Urinary bladder (tissue), 3 donors: ENCODE measurements at regions not wholly inside any gene's neighbourhood (a gene's known extent, or its start where the extent isn't known, plus 50 kb on each side); places are given as distances from the start of the nearest gene placed in this dataset.
A peak's percentile ranks its signal among the peaks of the same experiment; 100 is the strongest.

ENCODE experiments used
- DNase-seq: peaks from one replicate; pipeline ENCODE4 v3.0.0-alpha.2; 2015; ENCODE audit errors: extremely low spot score
- H3K27ac ChIP-seq: one replicate; pipeline ENCODE4 v1.5.1; 2013; ENCODE audit warnings: low read depth, mild to moderate bottlenecking, moderate library complexity
- H3K36me3 ChIP-seq: one replicate; pipeline ENCODE4 v1.6.1; 2013; ENCODE audit warnings: mild to moderate bottlenecking, moderate library complexity; ENCODE audit not compliant: insufficient read depth
- H3K4me1 ChIP-seq: one replicate; pipeline ENCODE4 v1.6.1; 2013; ENCODE audit warnings: mild to moderate bottlenecking, moderate library complexity; ENCODE audit not compliant: insufficient read depth
- H3K4me3 ChIP-seq: one replicate; pipeline ENCODE4 v1.5.1; 2013; ENCODE audit warnings: low read depth, low read length
- WGBS: extraction: QIAGEN DNeasy Blood & Tissue Kit; methylation state at CpG from one replicate; pipeline ENCODE4 v1.1.7; 2013; 5-methylcytosine and 5-hydroxymethylcytosine counted together
- donor health status: healthy with polysubstance abuse.
- donor health status: healthy.

DNA sequence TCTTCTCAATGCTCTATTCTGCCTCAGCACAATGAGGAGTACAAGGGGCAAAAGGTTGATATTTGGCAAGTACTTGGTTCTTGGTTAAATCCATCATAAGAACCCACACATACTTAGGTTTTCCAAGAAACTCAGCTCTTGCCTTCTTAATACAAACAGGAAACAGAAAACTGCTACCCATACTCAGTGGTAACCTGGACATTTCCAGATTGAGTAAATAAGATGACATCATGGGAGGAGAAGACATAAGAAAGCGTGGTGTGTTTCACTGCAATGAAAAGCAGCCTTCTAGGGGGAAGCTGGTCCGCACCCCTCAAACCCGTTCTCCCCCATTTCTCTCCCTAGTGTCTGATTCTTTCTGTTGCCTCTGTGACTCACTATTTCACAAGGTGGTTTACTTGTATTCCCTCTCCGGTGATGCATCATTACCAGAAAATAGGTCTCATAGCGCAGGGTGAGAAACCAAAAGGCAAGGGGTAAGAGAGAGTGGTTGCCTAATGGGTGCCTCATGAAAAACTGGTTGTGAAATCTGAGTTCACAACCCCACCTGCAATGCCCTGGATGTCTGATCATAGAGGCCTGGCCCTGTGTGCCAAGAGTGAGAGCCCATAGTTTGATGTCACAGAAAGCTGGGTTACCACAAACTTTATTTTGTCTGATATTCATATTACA, 326.5 kb upstream of the TBX3 start:
- DNase-seq: no peak
- Histone ChIP-seq H3K4me3 (no peak overlapping the region), H3K4me1 (no peaks in the 10 kb centered on the region), H3K36me3 (no peaks in the 10 kb centered on the region), H3K27ac (no peak overlapping the region)
- 98% methylated on average over 5 of the region's 5 CpGs for WGBS

DNA sequence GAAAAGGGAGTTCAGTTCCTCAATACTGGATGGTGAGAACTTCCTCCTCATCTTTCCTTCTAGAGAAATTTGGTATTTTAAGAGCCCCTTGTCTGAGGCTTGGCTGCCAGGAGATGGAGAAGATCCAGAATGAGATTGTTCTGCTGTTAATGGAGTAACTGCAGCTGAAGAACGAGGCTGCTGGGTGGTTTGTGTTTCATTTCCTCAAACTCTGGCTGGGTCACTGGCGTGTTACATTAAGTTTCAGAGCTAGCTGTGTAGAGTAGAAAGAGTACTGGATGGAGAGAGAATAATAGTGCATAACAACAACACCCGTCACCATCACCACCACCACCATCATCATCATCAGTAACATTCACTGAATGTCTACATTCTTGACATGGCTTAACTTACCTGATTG, 325.0 kb upstream of the TBX3 start:
- no peaks in the 10 kb centered on the region for H3K36me3 ChIP-seq
- 78% methylated on average over 3 of the region's 3 CpGs for WGBS
- DNase-seq: no peak
- no peaks in the 10 kb centered on the region for H3K4me1 ChIP-seq
- no peak overlapping the region for H3K27ac ChIP-seq
- H3K4me3 ChIP-seq: no peak overlapping the region

- no peak for DNase-seq
Observed at GRCh38 chr12:115004470-115005146, 320.6 kb upstream of the TBX3 start.

GRCh38 chr12:115002434-115002833, 318.5 kb upstream of the TBX3 start:
- H3K4me1 ChIP-seq: no peaks in the 10 kb centered on the region
- no peaks in the 10 kb centered on the region for H3K36me3 ChIP-seq
- WGBS: 81% methylated on average over 11 of the region's 11 CpGs
- H3K27ac ChIP-seq: no peak overlapping the region
- no peak for DNase-seq
- H3K4me3 ChIP-seq: no peak overlapping the region

More at GRCh38 chr12:115004470-115005146, 320.6 kb upstream of the TBX3 start:
- Histone ChIP-seq H3K36me3 (no peaks in the 10 kb centered on the region), H3K27ac (no peak overlapping the region), H3K4me1 (no peaks in the 10 kb centered on the region), H3K4me3 (no peak overlapping the region)
- WGBS: 79% methylated on average over 6 of the region's 6 CpGs

DNA sequence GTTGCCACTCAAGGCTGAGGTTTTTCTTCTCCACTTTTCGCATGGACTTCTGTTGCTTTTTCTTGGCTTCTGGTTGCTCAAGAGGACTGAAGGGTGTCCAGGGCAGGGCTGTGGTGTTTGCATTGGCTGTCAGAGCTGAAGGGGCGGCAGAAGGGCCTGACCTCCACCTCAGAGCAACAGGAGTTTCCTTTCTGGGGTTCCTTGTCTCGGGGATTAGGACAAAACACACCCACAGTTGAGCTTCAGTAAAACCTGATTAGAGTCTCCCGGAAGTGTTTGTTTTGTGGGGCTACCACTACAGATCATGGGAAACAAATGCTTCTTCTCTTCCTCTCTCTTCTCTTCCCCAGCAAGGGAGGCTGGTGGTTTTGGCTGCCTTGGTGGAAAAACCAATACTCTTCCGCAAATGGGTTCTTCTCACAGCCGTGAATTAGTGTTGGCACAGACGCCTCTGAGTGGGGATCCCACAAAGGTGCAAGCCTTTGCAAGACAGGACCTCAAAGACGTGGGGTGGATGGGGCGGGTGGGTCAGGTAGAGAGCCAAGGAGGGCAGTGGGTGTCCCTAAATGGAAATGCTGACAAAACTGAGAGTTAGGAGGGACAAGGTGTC, 317.7 kb upstream of the TBX3 start:
- H3K4me3 ChIP-seq: no peak overlapping the region
- H3K4me1 ChIP-seq: no peaks in the 10 kb centered on the region
- no peak for DNase-seq
- H3K36me3 ChIP-seq: no peaks in the 10 kb centered on the region
- no peak overlapping the region for H3K27ac ChIP-seq
- WGBS: 85% methylated on average over 9 of the region's 9 CpGs

DNA sequence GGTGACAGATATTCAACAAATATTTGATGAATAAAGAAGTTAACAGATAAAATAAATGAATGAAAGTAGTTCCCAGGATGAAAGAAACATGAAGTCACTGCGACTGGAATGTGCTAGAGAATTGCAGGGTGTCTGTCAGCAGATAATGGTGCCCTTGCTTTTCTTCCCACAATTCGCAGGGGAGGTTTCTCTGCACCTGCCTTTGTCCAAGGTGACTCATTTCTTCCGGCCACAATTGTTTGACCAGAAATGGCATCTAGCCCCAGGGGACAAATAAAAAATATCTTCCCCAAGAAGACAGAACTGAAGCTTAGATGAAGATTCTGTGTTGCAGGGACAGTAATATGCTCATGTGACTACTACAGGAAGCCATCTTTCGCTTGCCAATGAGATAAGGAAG, 316.1 kb upstream of the TBX3 start:
- 57% methylated on average over 4 of the region's 4 CpGs for WGBS

GRCh38 chr12:114998750-114999128, 314.8 kb upstream of the TBX3 start:
- no peak overlapping the region for H3K4me3 ChIP-seq
- no peaks in the 10 kb centered on the region for H3K36me3 ChIP-seq
- WGBS: 45% methylated on average over 3 of the region's 3 CpGs
- H3K27ac ChIP-seq: no peak overlapping the region
- no peaks in the 10 kb centered on the region for H3K4me1 ChIP-seq
- no peak for DNase-seq

More for the DNA sequence above, 316.1 kb upstream of the TBX3 start:
- no peak overlapping the region for H3K27ac ChIP-seq
- no peak for DNase-seq
- H3K4me3 ChIP-seq: no peak overlapping the region
- no peaks in the 10 kb centered on the region for H3K36me3 ChIP-seq
- H3K4me1 ChIP-seq: no peaks in the 10 kb centered on the region

DNA sequence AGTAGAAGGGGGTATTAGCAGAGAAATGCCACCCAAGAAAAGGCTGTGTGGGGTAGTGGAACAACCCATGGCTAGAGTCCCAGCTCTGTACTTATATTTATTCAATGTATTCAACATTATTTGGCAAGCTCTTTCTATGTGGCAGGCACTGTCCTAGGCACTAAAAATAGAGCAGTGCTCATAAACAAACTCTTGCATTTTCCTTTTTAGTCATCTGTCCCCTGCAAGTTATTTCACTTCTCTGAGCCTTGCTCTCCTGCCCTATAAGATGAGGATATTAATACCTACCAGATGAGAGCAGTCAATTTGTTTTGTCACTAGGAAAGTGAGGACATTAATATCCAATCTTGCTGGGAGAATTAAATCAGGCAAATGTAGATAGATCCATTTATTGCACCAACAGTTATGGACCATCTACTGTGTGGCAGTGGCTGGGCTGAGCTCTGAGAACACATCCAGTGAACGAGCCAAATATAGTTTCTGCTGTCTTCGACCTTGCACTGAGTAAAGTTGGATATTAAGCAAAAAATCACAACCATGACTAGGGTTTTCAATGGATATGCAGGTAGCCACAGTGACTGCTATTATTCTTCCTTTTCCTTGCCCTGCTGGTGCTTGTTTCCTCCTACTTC, 314.3 kb upstream of the TBX3 start:
- no peak for DNase-seq
- Histone ChIP-seq H3K4me3 (no peak overlapping the region), H3K4me1 (no peaks in the 10 kb centered on the region), H3K27ac (no peak overlapping the region), H3K36me3 (no peaks in the 10 kb centered on the region)
- 52% methylated on average over 2 of the region's 2 CpGs for WGBS

DNA sequence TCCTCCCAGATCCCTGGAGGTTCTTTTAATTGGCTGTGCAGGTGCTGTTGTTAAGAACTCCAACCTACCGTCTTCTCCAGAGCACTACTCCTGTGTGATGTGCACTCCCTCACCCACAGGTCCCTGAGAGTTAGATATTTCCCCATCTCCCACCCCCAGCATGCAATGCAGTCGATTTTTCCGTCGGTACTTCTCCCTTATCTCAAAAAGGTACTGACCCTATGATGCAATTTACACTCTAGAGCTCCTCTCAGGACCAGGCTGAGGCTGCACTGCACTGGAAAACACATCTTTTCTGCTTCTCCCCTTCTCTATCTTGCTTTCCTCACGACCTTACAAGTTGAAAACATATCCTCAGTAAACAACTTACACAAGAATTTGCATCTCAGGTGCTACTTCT, 312.4 kb upstream of the TBX3 start:
- Histone ChIP-seq H3K36me3 (no peaks in the 10 kb centered on the region), H3K4me1 (no peaks in the 10 kb centered on the region), H3K27ac (no peak overlapping the region), H3K4me3 (no peak overlapping the region)
- no peak for DNase-seq
- 79% methylated on average over 5 of the region's 5 CpGs for WGBS

- Histone ChIP-seq H3K4me1 (no peaks in the 10 kb centered on the region), H3K36me3 (no peaks in the 10 kb centered on the region), H3K4me3 (no peak overlapping the region), H3K27ac (no peak overlapping the region)
- DNase-seq: no peak
- WGBS: 64% methylated on average over 2 of the region's 2 CpGs
Observed at GRCh38 chr12:114995891-114996290, 311.9 kb upstream of the TBX3 start.

GRCh38 chr12:114993165-114993564, 309.2 kb upstream of the TBX3 start:
- DNase-seq: peak; percentile 74
- H3K4me3 ChIP-seq: no peak overlapping the region
- H3K36me3 ChIP-seq: no peaks in the 10 kb centered on the region
- H3K4me1 ChIP-seq: no peaks in the 10 kb centered on the region
- no peak overlapping the region for H3K27ac ChIP-seq
- 23% methylated on average over 3 of the region's 3 CpGs for WGBS

GRCh38 chr12:114992443-114992842, 308.5 kb upstream of the TBX3 start:
- Histone ChIP-seq H3K36me3 (no peaks in the 10 kb centered on the region), H3K4me3 (no peak overlapping the region), H3K27ac (no peak overlapping the region), H3K4me1 (no peaks in the 10 kb centered on the region)
- no peak for DNase-seq
- 68% methylated on average over 1 of the region's 1 CpG for WGBS

DNA sequence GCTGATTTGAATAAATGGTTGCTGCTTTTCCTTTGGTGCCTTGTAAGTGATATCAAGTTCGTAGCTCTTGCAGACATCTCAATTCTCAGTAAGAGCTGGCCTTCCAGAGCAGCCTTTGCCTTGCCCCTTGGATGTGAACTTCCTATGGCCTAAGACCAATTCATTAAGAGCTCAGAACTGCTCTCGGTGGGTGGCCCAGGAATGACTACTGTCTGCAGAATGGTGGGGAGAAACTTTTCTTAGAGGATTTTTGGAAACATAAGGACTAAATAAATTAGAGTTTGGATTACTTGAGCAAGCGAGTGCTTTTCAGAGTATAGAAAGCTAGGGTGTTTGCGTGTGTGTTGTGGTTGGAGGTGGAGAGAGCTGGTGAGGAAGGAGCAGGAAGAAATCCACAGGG, 306.4 kb upstream of the TBX3 start:
- H3K27ac ChIP-seq: no peak overlapping the region
- no peak overlapping the region for H3K4me3 ChIP-seq
- H3K36me3 ChIP-seq: peaks cover 2% of the 10 kb centered on the region
- DNase-seq: no peak
- no peaks in the 10 kb centered on the region for H3K4me1 ChIP-seq
- WGBS: 75% methylated on average over 4 of the region's 4 CpGs

GRCh38 chr12:114986849-114987248, 302.9 kb upstream of the TBX3 start:
- no peak overlapping the region for H3K4me3 ChIP-seq
- peaks cover 2% of the 10 kb centered on the region for H3K36me3 ChIP-seq
- H3K4me1 ChIP-seq: no peaks in the 10 kb centered on the region
- H3K27ac ChIP-seq: no peak overlapping the region
- no peak for DNase-seq
- WGBS: 93% methylated on average over 1 of the region's 1 CpG
